ENCODE measurements at regions not wholly inside any gene's neighbourhood (a gene's known extent, or its start where the extent isn't known, plus 50 kb on each side); places are given as distances from the start of the nearest gene placed in this dataset.

DNA sequence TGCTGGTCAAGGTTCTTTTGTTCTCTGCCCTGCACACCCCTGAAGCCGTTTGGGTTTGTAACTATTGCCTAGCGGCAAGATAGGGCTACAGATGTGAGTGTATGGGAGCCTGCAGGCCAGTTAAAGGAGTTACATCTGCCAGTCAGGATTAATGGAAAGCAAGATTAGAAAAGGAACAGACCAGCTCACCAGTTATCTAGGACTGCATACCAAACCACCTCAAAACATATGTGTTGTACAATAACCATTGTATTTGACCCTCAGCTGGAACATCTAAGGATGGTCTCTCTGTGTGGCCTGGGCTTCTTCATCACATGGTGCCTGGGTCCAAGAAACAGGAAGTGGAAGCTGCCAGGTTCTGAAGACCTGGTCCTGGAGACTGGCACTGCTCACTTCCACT is 52.5 kb upstream of the FBXO28 start:
- TF ChIP-seq, protein P1, sequence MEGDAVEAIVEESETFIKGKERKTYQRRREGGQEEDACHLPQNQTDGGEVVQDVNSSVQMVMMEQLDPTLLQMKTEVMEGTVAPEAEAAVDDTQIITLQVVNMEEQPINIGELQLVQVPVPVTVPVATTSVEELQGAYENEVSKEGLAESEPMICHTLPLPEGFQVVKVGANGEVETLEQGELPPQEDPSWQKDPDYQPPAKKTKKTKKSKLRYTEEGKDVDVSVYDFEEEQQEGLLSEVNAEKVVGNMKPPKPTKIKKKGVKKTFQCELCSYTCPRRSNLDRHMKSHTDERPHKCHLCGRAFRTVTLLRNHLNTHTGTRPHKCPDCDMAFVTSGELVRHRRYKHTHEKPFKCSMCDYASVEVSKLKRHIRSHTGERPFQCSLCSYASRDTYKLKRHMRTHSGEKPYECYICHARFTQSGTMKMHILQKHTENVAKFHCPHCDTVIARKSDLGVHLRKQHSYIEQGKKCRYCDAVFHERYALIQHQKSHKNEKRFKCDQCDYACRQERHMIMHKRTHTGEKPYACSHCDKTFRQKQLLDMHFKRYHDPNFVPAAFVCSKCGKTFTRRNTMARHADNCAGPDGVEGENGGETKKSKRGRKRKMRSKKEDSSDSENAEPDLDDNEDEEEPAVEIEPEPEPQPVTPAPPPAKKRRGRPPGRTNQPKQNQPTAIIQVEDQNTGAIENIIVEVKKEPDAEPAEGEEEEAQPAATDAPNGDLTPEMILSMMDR (conservative IDR thresholded peaks at IDR 0.05): no peak
- no peak for TF ChIP-seq ZFX (IDR thresholded peaks at IDR 0.05)
- H3K27ac ChIP-seq: no peak overlapping the region

GRCh38 chr1:224059897-224060427 is 53.9 kb upstream of the FBXO28 start:
- H3K27ac ChIP-seq: no peak overlapping the region
- TF ChIP-seq, protein P1 (conservative IDR thresholded peaks at IDR 0.05): no peak
- no peak for TF ChIP-seq ZFX (IDR thresholded peaks at IDR 0.05)

DNA sequence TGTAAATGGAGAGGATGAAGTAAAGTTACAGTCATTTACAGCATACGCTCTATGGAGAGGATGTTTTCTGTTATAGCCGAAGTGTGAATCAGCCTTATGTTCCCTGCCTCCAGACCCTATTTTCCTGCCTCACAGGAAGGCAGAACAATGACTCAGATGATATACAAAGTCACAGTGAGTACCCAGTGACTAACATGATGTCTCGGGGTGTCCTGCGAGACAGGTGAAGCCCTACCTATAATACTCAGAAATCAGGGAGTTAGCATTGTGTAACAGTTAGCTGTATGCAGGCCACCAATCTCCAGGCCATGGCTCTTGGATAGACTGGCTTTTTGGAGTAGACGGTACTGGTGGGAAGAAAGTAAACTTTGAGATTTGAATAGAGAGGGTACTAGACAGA is 55.6 kb upstream of the FBXO28 start:
- no peak overlapping the region for H3K27ac ChIP-seq
- no peak for TF ChIP-seq ZFX (IDR thresholded peaks at IDR 0.05)
- TF ChIP-seq, protein P1 (conservative IDR thresholded peaks at IDR 0.05): no peak

DNA sequence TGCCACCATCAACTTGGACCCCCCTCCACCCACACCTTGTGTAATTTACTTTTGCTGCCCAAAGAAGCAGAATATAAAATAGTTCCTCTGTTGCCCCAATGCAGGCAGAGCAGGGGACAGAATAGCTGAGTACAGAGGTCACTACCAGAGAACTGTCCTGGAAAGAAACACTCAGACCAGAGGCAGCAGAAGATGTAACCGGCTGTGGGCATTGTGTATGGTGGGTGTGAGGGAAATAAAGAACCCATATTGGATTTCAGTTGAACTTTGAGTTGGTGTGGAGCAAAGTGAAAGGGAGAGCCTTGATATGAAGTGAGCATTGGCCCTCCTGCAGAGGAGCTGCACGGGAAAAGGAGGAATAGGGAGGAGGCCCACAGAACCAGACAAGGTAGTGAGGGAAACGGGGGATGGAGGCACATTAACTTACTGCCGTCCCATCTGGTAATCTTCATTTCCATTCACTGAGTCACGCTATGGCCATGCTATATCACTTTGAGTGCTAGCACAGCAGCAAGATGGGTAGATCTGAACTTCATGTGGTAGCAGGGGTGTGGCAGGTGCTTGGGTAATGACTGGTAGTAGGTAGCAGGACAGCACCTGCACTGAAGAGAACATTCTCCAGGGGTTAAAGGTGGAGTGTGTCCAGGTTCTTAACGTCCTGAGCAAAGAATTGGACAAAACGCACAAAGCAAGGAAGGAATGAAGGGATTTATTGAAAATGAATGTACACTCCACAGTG is 56.3 kb upstream of the FBXO28 start:
- H3K27ac ChIP-seq: no peak overlapping the region
- no peak for TF ChIP-seq ZFX (IDR thresholded peaks at IDR 0.05)
- TF ChIP-seq, protein P1 (conservative IDR thresholded peaks at IDR 0.05): no peak

- H3K27ac ChIP-seq: no peak overlapping the region
- TF ChIP-seq, protein P1 (conservative IDR thresholded peaks at IDR 0.05): no peak
- no peak for TF ChIP-seq ZFX (IDR thresholded peaks at IDR 0.05)
Observed at GRCh38 chr1:224054611-224055010, 59.3 kb upstream of the FBXO28 start.

DNA sequence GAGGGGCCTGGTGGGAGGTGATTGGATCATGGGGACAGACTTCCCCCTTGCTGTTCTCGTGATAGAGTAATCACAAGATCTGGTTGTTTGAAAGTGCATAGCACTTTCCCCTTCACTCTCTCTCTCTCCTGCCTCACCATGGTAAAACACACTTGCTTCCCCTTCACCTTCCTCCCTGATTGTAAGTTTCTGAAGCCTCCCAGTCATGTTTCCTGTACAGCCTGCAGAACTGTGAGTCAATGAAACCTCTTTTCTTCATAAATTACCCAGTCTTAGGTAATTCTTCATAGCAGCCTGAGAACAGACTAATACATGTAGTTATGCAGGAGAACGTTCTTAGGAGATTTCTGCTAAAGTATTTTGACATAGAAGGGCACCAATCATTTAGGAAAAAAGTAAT is 59.9 kb upstream of the FBXO28 start:
- TF ChIP-seq, protein P1 (conservative IDR thresholded peaks at IDR 0.05): no peak
- TF ChIP-seq ZFX (IDR thresholded peaks at IDR 0.05): no peak
- no peak overlapping the region for H3K27ac ChIP-seq

- TF ChIP-seq, protein P1 (conservative IDR thresholded peaks at IDR 0.05): no peak
- TF ChIP-seq ZFX (IDR thresholded peaks at IDR 0.05): no peak
- no peak overlapping the region for H3K27ac ChIP-seq
Observed at GRCh38 chr1:224053456-224053855, 60.5 kb upstream of the FBXO28 start.

All from C4-2B (cell line).